HG03095 (cell line): ENCODE measurements at regions not wholly inside any gene's neighbourhood (a gene's known extent, or its start where the extent isn't known, plus 50 kb on each side); places are given as distances from the start of the nearest gene placed in this dataset.

ENCODE experiments used
- ATAC-seq: cut with Tn5 transposase; IDR thresholded peaks from one replicate; pipeline ENCODE4 v1.9.1; 2021; ENCODE audit warnings: moderate library complexity; ENCODE audit not compliant: unreplicated experiment

- ATAC-seq = no peak
Measured at GRCh38 chr11:15859411-15859810, 496.9 kb downstream of the SOX6 start.

DNA sequence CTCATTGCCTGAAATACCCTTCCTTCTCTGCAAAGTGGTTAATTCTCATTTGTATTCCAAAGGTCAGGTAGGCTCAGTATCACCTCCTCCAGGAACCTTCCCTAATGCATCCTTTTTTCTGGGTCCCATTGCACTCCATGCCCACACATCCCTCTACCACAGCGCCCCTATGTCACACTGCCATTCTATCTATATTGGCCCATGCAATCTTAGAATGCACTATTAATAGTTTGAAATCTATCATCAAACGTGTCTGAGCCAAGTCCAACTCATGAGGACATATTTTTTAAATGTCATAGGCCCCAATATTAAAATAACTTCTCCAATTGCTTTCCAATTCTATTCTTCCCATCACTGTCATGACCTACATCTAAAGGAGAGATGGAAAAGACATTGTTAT is 495.1 kb downstream of the SOX6 start:
- no peak for ATAC-seq

DNA sequence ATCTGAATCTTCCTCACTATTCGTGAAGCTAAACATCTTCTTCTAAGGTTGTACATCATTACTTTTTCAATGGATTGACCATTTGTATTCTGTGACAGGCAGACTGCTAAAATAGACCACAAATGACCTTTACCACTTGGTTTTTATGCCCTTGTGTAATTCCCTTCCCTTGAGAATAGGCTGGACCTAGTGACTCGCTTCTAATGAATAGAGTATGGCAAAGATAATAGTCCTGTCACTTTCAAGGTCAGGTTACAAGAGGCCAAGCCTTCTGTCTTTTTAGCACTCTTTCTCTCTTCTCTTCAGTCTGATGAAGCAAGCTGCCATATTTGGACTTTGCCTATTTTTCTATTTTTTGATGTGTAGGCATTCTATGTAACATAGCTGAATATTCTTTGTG is 492.9 kb downstream of the SOX6 start:
- ATAC-seq = no peak

GRCh38 chr11:15864026-15864805 is 492.1 kb downstream of the SOX6 start:
- ATAC-seq = no peak

DNA sequence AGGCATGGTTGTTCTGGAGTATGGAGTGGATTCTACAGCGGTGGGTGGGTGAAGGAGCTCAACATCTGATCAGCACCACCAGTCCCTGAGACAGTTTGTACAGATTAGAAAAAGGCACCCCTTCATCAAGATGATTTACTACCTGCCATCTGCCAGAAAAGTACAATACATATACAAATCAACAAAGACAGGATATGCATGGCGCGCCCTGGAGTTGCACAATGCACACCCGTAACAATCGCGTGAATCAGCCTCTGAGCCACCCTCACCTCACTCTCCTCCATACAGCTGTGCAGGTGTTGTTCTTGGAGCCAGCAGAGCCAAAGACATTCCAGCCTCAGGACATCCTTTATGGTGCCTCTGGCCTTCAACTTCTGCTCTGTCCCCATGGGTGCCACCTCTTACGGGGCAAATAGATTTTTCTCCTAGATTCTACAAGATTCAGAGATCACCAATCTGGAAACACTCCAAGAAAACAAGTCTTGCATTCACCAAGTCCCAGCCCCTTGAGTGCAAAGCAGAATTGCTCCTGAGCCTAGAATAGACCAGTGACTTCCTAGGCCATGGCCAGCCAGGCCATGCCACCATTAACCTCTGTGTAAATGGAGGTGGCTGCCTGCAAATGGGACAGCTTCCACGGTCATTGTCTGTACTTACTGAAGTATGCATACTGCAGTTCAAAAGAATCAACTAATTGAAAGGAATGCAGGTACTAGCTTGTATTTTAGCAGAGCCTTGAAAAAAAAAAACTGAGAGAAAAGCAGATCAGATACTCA is 490.9 kb downstream of the SOX6 start:
- ATAC-seq = no peak

- ATAC-seq = no peak
Measured at GRCh38 chr11:15867871-15868270, 488.5 kb downstream of the SOX6 start.

DNA sequence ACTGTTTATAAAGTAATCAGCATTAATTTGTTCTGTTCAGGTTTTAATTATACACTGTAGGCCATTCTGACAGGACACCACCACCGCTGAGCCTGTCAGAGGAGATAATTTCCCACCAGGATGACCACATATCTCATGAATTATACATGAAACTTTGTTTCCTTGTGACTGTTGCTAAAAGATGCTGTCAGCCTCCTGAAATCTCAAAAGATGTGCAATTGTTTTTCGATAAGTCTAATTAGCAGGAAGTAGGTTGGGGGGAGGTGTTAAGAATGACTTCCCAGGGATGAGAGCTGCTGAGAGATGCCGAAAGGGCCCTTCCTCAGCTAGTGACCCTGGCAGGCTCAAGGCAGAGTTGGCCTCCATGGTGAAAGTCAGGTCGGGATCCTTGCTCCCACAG is 485.4 kb downstream of the SOX6 start:
- ATAC-seq = no peak

DNA sequence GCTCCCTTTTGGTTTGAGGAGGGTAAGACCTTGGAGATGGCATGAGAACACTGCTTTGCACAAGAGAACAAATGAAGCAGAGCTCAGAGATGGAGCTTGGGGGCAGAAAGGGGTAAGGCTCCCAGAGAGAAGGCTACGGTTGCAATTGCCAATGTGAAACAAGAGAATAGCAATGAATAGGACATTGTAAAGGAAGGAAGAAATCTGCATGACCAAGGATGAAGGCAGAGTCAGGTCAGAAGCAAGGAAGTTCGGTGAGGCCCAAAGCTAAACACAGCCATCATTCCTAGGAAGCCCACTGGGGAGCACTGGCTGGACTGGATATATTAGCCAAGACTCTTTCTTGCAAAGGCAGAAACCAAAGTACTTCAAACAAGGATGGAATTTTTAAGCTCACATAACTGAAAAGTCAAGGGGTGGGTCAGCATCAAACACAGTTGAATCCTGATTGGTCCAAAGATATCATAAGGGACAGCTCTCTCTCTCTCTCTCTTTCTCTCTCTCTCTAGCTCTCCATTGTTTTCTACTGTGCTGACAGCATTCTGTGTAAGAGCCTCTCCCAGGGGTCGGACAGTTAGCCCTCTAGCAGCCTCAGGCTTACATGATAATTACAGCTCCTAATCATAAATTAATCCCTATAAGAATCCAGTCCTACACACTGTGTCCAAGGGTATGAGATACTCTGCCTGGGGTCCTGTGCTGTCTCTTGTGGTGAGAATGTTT is 484.3 kb downstream of the SOX6 start:
- no peak for ATAC-seq

- ATAC-seq = no peak
Measured at GRCh38 chr11:15873501-15873900, 482.8 kb downstream of the SOX6 start.

GRCh38 chr11:15874704-15875103 is 481.6 kb downstream of the SOX6 start:
- ATAC-seq = no peak

GRCh38 chr11:15875393-15875792 is 481.0 kb downstream of the SOX6 start:
- ATAC-seq = no peak

GRCh38 chr11:15875943-15876342 is 480.4 kb downstream of the SOX6 start:
- ATAC-seq = no peak

GRCh38 chr11:15878756-15879155 is 477.6 kb downstream of the SOX6 start:
- ATAC-seq = no peak

DNA sequence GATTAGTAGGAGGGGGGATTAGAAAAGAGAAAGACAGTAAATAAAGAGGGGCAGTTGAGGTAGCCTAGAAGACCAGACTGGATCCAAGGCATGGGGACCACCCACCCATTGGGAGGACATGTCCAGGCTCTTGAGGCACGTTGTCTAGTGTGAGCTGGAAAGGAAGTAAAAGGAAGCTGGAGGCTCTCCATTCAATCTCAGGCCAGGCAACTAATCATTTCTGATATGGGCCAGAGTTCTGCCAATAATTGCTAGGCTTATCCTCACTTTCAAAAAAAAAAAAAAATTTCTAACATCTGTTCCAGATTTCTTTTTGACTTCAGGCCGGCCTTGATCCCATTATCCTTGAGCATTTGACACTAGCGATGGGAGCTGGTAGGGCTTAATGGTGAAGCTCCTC is 476.1 kb downstream of the SOX6 start:
- no peak for ATAC-seq

DNA sequence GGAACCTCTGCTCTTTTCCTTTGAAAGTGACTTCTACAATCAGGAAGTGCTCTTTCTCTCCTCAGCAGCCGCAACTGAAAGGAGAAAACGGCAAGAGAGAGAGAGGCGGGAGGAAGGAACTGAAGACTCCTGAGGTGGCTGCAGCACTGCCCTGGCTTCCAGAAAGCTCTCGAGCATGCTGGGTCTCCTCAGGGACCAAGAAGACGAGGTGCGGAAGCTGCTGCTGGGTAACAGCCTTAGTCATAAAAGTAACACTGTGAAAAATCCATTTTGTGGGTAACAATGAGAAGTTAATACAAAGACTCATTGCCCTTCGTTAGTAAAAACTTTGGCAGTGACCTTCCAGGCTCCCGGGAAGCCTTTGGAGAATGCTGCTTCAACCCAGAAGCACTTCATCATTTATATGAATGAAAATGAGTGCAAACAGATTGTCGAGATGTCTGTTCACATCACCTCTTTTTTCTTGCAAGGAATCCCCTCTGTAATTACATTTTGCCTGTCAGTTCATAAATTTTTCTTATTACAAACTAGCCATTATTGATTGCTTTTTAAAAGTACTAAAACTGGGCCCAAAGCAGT is 473.4 kb downstream of the SOX6 start:
- no peak for ATAC-seq

- ATAC-seq = no peak
Measured at GRCh38 chr11:15883455-15883920, 472.9 kb downstream of the SOX6 start.

DNA sequence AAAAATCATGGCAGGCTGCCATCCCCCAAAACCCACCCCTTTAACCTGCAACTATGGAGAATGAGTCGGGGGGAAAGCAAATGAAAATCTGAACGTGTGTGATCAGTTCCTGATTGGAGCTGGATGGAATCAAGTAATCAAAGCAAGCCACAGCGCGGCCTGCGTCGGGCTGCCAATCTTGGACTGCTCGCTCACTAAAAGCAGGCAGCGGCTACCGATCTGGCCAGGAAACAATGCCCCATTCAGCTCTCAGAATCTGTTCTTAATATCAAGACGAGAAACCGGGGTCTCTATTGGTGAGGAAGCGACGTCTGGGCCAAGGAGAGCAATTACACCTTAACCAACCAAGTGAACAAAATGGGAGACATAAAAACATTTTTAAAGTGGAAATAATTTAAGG is 472.2 kb downstream of the SOX6 start:
- ATAC-seq = no peak

- no peak for ATAC-seq
Measured at GRCh38 chr11:15884777-15885540, 471.4 kb downstream of the SOX6 start.

GRCh38 chr11:15885854-15886253 is 470.5 kb downstream of the SOX6 start:
- no peak for ATAC-seq

DNA sequence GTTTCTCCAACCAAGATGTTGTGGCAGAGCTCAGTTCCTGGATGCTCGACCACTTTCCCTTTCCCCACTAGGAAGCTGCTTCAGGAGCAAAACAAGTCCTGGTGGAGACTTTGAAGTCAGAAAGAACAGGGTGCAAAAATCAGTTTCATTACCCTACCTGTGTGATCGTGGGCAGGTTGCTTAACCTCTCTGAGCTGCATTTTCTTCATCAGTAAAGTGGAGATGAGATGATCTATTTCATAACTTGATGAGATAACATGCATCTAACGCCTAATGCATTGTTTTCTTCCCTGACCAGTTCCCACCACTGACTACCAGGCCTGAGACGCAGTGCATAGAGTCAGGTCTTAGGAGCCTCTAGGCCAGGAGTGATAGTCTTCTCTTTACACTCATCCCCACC is 470.0 kb downstream of the SOX6 start:
- no peak for ATAC-seq

- ATAC-seq = no peak
Measured at GRCh38 chr11:15886866-15887265, 469.5 kb downstream of the SOX6 start.
